DND-41 (cell line): ENCODE measurements at regions not wholly inside any gene's neighbourhood (a gene's known extent, or its start where the extent isn't known, plus 50 kb on each side); places are given as distances from the start of the nearest gene placed in this dataset.

Experiments used
- CTCF ChIP-seq: IDR thresholded peaks from 2 replicates; pipeline ENCODE4 v1.5.1; 2012; ENCODE audit warnings: borderline replicate concordance, low read length, moderate library complexity, mild to moderate bottlenecking; ENCODE audit not compliant: poor library complexity, severe bottlenecking; ENCODE audit errors: extremely low read depth
- EZH2 ChIP-seq: IDR thresholded peaks from 3 replicates; pipeline ENCODE4 v1.6.1; 2012; ENCODE audit warnings: borderline replicate concordance, low read depth, mild to moderate bottlenecking, moderate library complexity, low read length, inconsistent platforms; ENCODE audit not compliant: severe bottlenecking

DNA sequence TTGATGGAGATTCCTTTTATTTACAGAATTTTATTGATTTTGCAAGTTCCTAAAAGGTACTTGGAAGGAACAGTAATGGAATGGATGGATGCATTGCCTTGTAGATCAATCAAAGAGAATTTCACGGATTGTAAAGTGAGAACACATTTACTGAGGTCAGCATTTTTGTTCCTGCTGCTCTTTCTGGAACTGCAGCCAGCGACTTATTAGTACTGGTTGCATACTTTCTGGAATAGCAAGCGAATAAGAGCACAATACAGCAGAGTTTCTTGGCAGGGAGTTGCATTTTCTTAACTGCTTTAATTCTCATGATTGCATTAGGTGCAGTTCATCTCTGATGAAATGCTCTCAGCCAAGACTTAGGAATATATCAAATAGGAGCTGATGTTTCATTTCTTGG is 106.1 kb upstream of the CHODL start:
- TF ChIP-seq CTCF = no peak
- TF ChIP-seq EZH2 = no peak
